ENCODE measurements at regions not wholly inside any gene's neighbourhood (a gene's known extent, or its start where the extent isn't known, plus 50 kb on each side); places are given as distances from the start of the nearest gene placed in this dataset.

DNA sequence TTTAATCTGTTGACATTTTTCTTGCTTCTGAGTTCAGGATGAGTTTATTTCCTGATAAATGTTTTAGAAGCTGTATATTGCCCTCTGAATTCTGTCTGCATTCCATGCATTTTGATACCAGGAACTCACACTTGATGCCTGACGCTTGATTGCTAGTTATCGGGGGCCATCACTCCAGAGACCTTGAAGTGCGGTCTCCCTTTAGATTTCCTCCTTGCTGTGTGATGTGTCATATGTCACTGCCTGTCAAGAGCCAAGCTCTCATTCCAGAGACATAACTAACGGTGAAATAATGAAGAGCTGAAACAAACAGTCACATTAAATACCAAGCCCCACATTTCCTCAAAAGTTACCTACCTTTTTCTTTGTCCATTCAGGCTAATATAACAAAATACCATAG is 155.5 kb downstream of the TNFSF13B start:
- Histone ChIP-seq H3K9me3 (no peaks in the 10 kb centered on the region), H3K27me3 (no peaks in the 10 kb centered on the region), H3K36me3 (no peaks in the 10 kb centered on the region), H3K27ac (no peak overlapping the region), H3K4me1 (no peaks in the 10 kb centered on the region), H3K4me3 (no peak overlapping the region)
- no peak for DNase-seq (ENCODE audit: low spot score in 2 of 2)
- TF ChIP-seq, protein P1, sequence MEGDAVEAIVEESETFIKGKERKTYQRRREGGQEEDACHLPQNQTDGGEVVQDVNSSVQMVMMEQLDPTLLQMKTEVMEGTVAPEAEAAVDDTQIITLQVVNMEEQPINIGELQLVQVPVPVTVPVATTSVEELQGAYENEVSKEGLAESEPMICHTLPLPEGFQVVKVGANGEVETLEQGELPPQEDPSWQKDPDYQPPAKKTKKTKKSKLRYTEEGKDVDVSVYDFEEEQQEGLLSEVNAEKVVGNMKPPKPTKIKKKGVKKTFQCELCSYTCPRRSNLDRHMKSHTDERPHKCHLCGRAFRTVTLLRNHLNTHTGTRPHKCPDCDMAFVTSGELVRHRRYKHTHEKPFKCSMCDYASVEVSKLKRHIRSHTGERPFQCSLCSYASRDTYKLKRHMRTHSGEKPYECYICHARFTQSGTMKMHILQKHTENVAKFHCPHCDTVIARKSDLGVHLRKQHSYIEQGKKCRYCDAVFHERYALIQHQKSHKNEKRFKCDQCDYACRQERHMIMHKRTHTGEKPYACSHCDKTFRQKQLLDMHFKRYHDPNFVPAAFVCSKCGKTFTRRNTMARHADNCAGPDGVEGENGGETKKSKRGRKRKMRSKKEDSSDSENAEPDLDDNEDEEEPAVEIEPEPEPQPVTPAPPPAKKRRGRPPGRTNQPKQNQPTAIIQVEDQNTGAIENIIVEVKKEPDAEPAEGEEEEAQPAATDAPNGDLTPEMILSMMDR (IDR thresholded peaks at IDR 0.05): no peak
- TF ChIP-seq EP300 (IDR thresholded peaks at IDR 0.05) (no peak), POLR2AphosphoS5 (IDR thresholded peaks at IDR 0.05) (no peak), POLR2A (IDR thresholded peaks at IDR 0.05) (no peak)
- WGBS: 44% methylated on average over 4 of the region's 4 CpGs

DNA sequence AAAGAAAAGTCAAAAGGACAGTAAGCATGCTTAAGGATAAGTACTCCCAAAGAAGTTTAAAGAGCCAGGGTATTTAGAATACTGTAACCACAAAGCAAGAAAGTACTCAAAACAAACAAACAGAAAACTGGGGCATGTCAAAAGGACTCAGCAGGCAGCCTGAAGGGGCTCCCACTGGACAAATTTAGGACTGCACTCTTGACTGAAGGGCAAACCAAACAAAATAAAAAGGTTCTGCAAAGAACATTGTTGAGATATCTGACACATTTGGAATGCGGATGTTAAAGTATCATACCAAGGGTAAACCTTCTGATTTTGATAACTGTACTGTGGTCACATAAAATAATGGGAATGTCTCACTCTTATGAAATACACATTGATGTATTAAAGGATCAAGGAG is 157.4 kb downstream of the TNFSF13B start:
- H3K36me3 ChIP-seq: no peaks in the 10 kb centered on the region
- DNase-seq (ENCODE audit: low spot score in 2 of 2): no peak
- no peaks in the 10 kb centered on the region for H3K27me3 ChIP-seq
- H3K9me3 ChIP-seq: no peaks in the 10 kb centered on the region
- no peak overlapping the region for H3K27ac ChIP-seq
- 100% methylated on average over 1 of the region's 1 CpG for WGBS
- TF ChIP-seq EP300 (IDR thresholded peaks at IDR 0.05) (no peak), POLR2AphosphoS5 (IDR thresholded peaks at IDR 0.05) (no peak), POLR2A (IDR thresholded peaks at IDR 0.05) (no peak)
- TF ChIP-seq, protein P1 (IDR thresholded peaks at IDR 0.05): no peak
- H3K4me3 ChIP-seq: no peak overlapping the region
- no peaks in the 10 kb centered on the region for H3K4me1 ChIP-seq

GRCh38 chr13:108427355-108427754 is 157.8 kb downstream of the TNFSF13B start:
- no peaks in the 10 kb centered on the region for H3K27me3 ChIP-seq
- no peaks in the 10 kb centered on the region for H3K36me3 ChIP-seq
- DNase-seq (ENCODE audit: low spot score in 2 of 2): no peak
- no peak overlapping the region for H3K27ac ChIP-seq
- no peak overlapping the region for H3K4me3 ChIP-seq
- H3K4me1 ChIP-seq: no peaks in the 10 kb centered on the region
- WGBS: 67% methylated on average over 4 of the region's 4 CpGs
- no peaks in the 10 kb centered on the region for H3K9me3 ChIP-seq
- TF ChIP-seq, protein P1 (IDR thresholded peaks at IDR 0.05): no peak
- TF ChIP-seq POLR2AphosphoS5 (IDR thresholded peaks at IDR 0.05) (no peak), POLR2A (IDR thresholded peaks at IDR 0.05) (no peak), EP300 (IDR thresholded peaks at IDR 0.05) (no peak)

DNA sequence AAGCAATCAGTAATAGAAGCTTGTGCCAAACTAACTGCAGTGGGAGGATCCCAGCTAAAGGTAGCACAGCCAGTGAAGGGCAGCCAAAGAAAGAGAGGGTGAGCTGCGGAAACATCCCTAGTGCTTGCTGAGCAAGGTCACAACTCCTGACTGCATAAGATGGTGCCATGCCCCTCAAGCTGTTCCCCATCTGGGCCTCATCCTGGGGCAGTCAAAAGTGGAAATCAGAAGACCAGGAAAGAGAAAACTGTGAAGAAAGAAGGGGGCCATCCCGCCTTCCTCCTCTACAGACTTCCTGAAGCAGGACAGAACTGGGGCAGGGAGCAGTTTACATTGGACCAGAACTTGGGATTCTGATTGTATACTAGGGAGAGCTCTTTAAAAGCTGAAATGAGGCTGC is 159.2 kb downstream of the TNFSF13B start:
- 82% methylated on average over 2 of the region's 2 CpGs for WGBS
- TF ChIP-seq, protein P1 (IDR thresholded peaks at IDR 0.05): no peak
- no peak for TF ChIP-seq POLR2A (IDR thresholded peaks at IDR 0.05)
- TF ChIP-seq EP300 (IDR thresholded peaks at IDR 0.05): no peak
- TF ChIP-seq POLR2AphosphoS5 (IDR thresholded peaks at IDR 0.05): no peak
- Histone ChIP-seq H3K4me1 (no peaks in the 10 kb centered on the region), H3K9me3 (no peaks in the 10 kb centered on the region), H3K36me3 (no peaks in the 10 kb centered on the region), H3K27ac (no peak overlapping the region), H3K4me3 (no peak overlapping the region), H3K27me3 (no peaks in the 10 kb centered on the region)
- no peak for DNase-seq (ENCODE audit: low spot score in 2 of 2)

DNA sequence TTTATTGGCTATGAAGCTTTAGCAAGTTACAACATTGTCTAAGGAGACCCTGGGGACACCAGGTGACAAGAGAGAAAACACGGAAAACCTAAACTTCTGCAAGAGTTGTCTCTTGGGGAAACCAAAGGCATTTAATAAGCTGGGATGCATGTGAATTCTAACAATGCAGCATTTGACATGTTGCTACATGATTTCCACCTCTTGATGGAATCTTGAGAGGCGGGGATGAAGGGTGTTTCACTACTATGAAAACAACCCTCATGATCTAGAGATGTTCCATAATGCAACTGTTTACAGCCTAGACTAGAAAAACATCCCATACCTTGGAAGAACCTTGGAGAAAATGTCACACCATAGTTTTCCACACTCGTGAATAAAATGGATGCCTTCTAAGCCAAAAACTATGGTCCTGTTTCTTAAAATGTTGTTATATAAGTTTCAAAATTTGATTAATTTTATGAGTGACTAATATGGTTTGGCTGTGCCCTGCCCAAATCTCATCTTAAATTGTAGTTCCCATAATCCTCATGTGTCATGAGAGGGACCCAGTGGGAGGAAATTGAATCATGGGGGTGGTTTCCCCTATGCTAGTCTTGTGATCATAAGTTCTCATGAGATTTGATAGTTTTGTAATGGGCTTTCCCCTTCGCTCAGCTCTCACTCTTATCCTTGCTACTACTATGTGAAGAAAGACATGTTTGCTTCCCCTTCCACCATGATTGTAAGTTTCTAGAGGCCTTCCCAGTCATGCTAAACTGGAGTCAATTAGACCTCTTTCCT is 164.6 kb downstream of the TNFSF13B start:
- no peak overlapping the region for H3K27ac ChIP-seq
- TF ChIP-seq EP300 (IDR thresholded peaks at IDR 0.05) (no peak), POLR2AphosphoS5 (IDR thresholded peaks at IDR 0.05) (no peak), POLR2A (IDR thresholded peaks at IDR 0.05) (no peak)
- TF ChIP-seq, protein P1 (IDR thresholded peaks at IDR 0.05): no peak
- H3K27me3 ChIP-seq: no peaks in the 10 kb centered on the region
- no peaks in the 10 kb centered on the region for H3K9me3 ChIP-seq
- DNase-seq (ENCODE audit: low spot score in 2 of 2): no peak
- no peak overlapping the region for H3K4me3 ChIP-seq
- WGBS: 81% methylated on average over 4 of the region's 4 CpGs
- no peaks in the 10 kb centered on the region for H3K4me1 ChIP-seq
- no peaks in the 10 kb centered on the region for H3K36me3 ChIP-seq
